SK-N-SH (cell line): ENCODE measurements at regions not wholly inside any gene's neighbourhood (a gene's known extent, or its start where the extent isn't known, plus 50 kb on each side); places are given as distances from the start of the nearest gene placed in this dataset.

Experiments used
- CHD2 ChIP-seq: fragments of 150-350 bp; IDR thresholded peaks from 2 replicates; pipeline ENCODE4 v1.6.1; 2018; ENCODE audit warnings: low read length; ENCODE audit not compliant: partially characterized antibody
- EP300 ChIP-seq, 2 experiments: IDR thresholded peaks; 2 replicates each; pipeline versions ENCODE4 v1.4.0 to v1.6.1; 2012; ENCODE audit warnings: borderline replicate concordance in 1 of 2, low read depth in 1 of 2, low read length in 1 of 2
- EZH2phosphoT487 ChIP-seq: fragments of 200-600 bp; sonication (generic); IDR thresholded peaks from 2 replicates; pipeline ENCODE4 v1.6.1; 2017; ENCODE audit warnings: low read depth, mixed run types, mild to moderate bottlenecking, antibody characterized with exemption, moderate library complexity, borderline replicate concordance
- JUND ChIP-seq: IDR thresholded peaks from 2 replicates; pipeline ENCODE4 v1.4.0; 2012
- TEAD4 ChIP-seq: IDR thresholded peaks from 2 replicates; pipeline ENCODE4 v1.4.0; 2012; ENCODE audit warnings: mild to moderate bottlenecking, borderline replicate concordance; ENCODE audit not compliant: insufficient read depth

DNA sequence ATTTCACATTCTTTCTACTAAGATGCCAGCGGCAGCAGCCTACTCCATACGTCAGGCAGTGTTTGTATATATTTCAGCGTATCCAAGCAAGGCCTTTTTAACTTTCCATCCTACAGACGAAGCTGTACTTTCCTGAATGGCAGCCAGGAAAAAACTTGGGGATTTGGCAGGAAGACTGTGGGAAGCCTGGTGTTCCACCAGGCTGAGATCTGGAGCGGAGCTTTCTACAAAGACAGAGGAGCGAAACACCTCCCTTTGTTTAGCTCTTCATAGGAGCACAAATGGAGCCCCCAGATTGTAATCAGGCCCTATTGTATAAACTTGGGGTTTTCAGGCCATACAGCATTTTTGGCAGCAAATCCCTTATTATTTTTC is 143.8 kb downstream of the TES start:
- TF ChIP-seq CHD2 (no peak), EP300 (IDR thresholded peaks at IDR 0.05; ENCODE audit: borderline replicate concordance in 1 of 2, low read depth in 1 of 2, low read length in 1 of 2) (no peak), EZH2phosphoT487 (no peak), TEAD4 (no peak), JUND (no peak)
